ENCODE measurements at regions not wholly inside any gene's neighbourhood (a gene's known extent, or its start where the extent isn't known, plus 50 kb on each side); places are given as distances from the start of the nearest gene placed in this dataset.

GRCh38 chr6:135780326-135780725 is 71.2 kb upstream of the PDE7B start:
- Histone ChIP-seq H3K79me2 (ENCODE audit: control insufficient read depth, insufficient read depth, low read length) (no peaks in the 10 kb centered on the region), H3K4me1 (ENCODE audit: control insufficient read depth in 2 of 2, insufficient read depth in 2 of 2, low read length in 2 of 2) (no peaks in the 10 kb centered on the region), H4K20me1 (ENCODE audit: control insufficient read depth, insufficient read depth, low read length, poor library complexity, severe bottlenecking) (no peaks in the 10 kb centered on the region), H3K4me3 (ENCODE audit: control extremely low read depth in 1 of 5, extremely low read depth in 1 of 5, insufficient read depth in 1 of 5, low read depth in 2 of 5, low read length in 4 of 5) (no peak overlapping the region), H3K36me3 (replicated peaks in 1 of 2; ENCODE audit: control extremely low read depth in 1 of 2, control insufficient read depth in 1 of 2, extremely low read depth in 1 of 2, insufficient read depth in 2 of 2, low read length in 1 of 2) (no peaks in the 10 kb centered on the region), H3K4me2 (replicated peaks; ENCODE audit: low read depth, low read length, poor library complexity, severe bottlenecking) (no peak overlapping the region), H3K9me3 (ENCODE audit: control extremely low read depth in 1 of 3, control insufficient read depth in 2 of 3, insufficient read depth in 1 of 3, low read length in 2 of 3) (peaks cover 0 to 5% (median 0%) of the 10 kb centered on the region in 3 donors), H2AFZ (ENCODE audit: insufficient read depth, low read depth, low read length, poor library complexity, severe bottlenecking) (no peak overlapping the region), H3K27me3 (replicated peaks in 1 of 4; ENCODE audit: control extremely low read depth in 1 of 4, control insufficient read depth in 3 of 4, insufficient read depth in 4 of 4, low read length in 3 of 4) (no peaks in the 10 kb centered on the region), H3K27ac (ENCODE audit: low read length in 2 of 2) (no peak overlapping the region), H3K9ac (ENCODE audit: low read length) (no peak overlapping the region)
- DNase-seq (no peak), ATAC-seq (ENCODE audit: low read depth) (no peak)
- Mint-ChIP-seq H3K9me3 (ENCODE audit: insufficient read depth) (no peaks in the 10 kb centered on the region), H3K4me3 (no peak overlapping the region), H3K27ac (no peak overlapping the region), H3K4me1 (no peaks in the 10 kb centered on the region), H3K27me3 (peaks cover 15% of the 10 kb centered on the region)
- intact Hi-C loops (cut with micrococcal nuclease): no loop called here
- WGBS (ENCODE audit: insufficient coverage): 63% methylated on average over 1 of the region's 1 CpG
- ChIA-PET CTCF (no interaction called here), POLR2A (no interaction called here)
- no peak for TF ChIP-seq CTCF (IDR thresholded peaks at IDR 0.05)
- no peak for TF ChIP-seq EZH2 (IDR thresholded peaks at IDR 0.05; ENCODE audit: borderline replicate concordance, insufficient read depth, low read depth, low read length, poor library complexity, severe bottlenecking)

GRCh38 chr6:135782546-135782945 is 69.0 kb upstream of the PDE7B start:
- TF ChIP-seq EZH2 (IDR thresholded peaks at IDR 0.05; ENCODE audit: borderline replicate concordance, insufficient read depth, low read depth, low read length, poor library complexity, severe bottlenecking) (no peak), CTCF (IDR thresholded peaks at IDR 0.05) (no peak)
- no peaks in the 10 kb centered on the region for H4K20me1 ChIP-seq (ENCODE audit: control insufficient read depth, insufficient read depth, low read length, poor library complexity, severe bottlenecking)
- no peaks in the 10 kb centered on the region for H3K9me3 Mint-ChIP-seq (ENCODE audit: insufficient read depth)
- H3K79me2 ChIP-seq (ENCODE audit: control insufficient read depth, insufficient read depth, low read length): no peaks in the 10 kb centered on the region
- no peaks in the 10 kb centered on the region for H3K4me1 ChIP-seq (ENCODE audit: control insufficient read depth in 2 of 2, insufficient read depth in 2 of 2, low read length in 2 of 2)
- peaks cover 8% of the 10 kb centered on the region for H3K27me3 Mint-ChIP-seq
- H3K27me3 ChIP-seq (replicated peaks in 1 of 4; ENCODE audit: control extremely low read depth in 1 of 4, control insufficient read depth in 3 of 4, insufficient read depth in 4 of 4, low read length in 3 of 4): no peaks in the 10 kb centered on the region
- ChIA-PET POLR2A (no interaction called here), CTCF (no interaction called here)
- H3K4me3 ChIP-seq (ENCODE audit: control extremely low read depth in 1 of 5, extremely low read depth in 1 of 5, insufficient read depth in 1 of 5, low read depth in 2 of 5, low read length in 4 of 5): no peak overlapping the region
- H2AFZ ChIP-seq (ENCODE audit: insufficient read depth, low read depth, low read length, poor library complexity, severe bottlenecking): no peak overlapping the region
- H3K36me3 ChIP-seq (replicated peaks in 1 of 2; ENCODE audit: control extremely low read depth in 1 of 2, control insufficient read depth in 1 of 2, extremely low read depth in 1 of 2, insufficient read depth in 2 of 2, low read length in 1 of 2): no peaks in the 10 kb centered on the region
- no peak for DNase-seq
- intact Hi-C loops (cut with micrococcal nuclease): no loop called here
- no peak overlapping the region for H3K27ac ChIP-seq (ENCODE audit: low read length in 2 of 2)
- no peak for ATAC-seq (ENCODE audit: low read depth)
- no peak overlapping the region for H3K4me2 ChIP-seq (replicated peaks; ENCODE audit: low read depth, low read length, poor library complexity, severe bottlenecking)
- H3K27ac Mint-ChIP-seq: no peak overlapping the region
- WGBS (ENCODE audit: insufficient coverage): no CpG with 5 or more reads among the region's 2 CpGs
- no peaks in the 10 kb centered on the region for H3K4me1 Mint-ChIP-seq
- H3K4me3 Mint-ChIP-seq: no peak overlapping the region
- no peak overlapping the region for H3K9ac ChIP-seq (ENCODE audit: low read length)
- peaks cover 0 to 5% (median 0%) of the 10 kb centered on the region in 3 donors for H3K9me3 ChIP-seq (ENCODE audit: control extremely low read depth in 1 of 3, control insufficient read depth in 2 of 3, insufficient read depth in 1 of 3, low read length in 2 of 3)

Data from B cell (primary cell).